ENCODE measurements at regions not wholly inside any gene's neighbourhood (a gene's known extent, or its start where the extent isn't known, plus 50 kb on each side); places are given as distances from the start of the nearest gene placed in this dataset.

GRCh38 chr3:36165509-36166290 lies 214.6 kb upstream of the STAC start:
- H3K4me3 Mint-ChIP-seq: no peak overlapping the region
- WGBS (ENCODE audit: insufficient coverage): no CpG with 5 or more reads among the region's 3 CpGs
- no peaks in the 10 kb centered on the region for H3K4me1 ChIP-seq (ENCODE audit: control insufficient read depth in 1 of 2, extremely low read depth in 1 of 2, insufficient read depth in 2 of 2, low read length in 2 of 2)

GRCh38 chr3:36166477-36166876 lies 213.8 kb upstream of the STAC start:
- Histone ChIP-seq H3K27me3 (replicated peaks in 1 of 2; ENCODE audit: control insufficient read depth in 2 of 2, extremely low read depth in 1 of 2, insufficient read depth in 2 of 2, low read length in 1 of 2) (no peaks in the 10 kb centered on the region), H3K27ac (ENCODE audit: low read length) (no peak overlapping the region), H3K4me3 (ENCODE audit: control insufficient read depth in 1 of 2, extremely low read depth in 1 of 2, low read length in 1 of 2) (no peak overlapping the region), H3K4me1 (ENCODE audit: control insufficient read depth in 1 of 2, extremely low read depth in 1 of 2, insufficient read depth in 2 of 2, low read length in 2 of 2) (no peaks in the 10 kb centered on the region), H3K9me3 (no peaks in the 10 kb centered on the region), H3K36me3 (ENCODE audit: control insufficient read depth in 2 of 2, extremely low read depth in 1 of 2, insufficient read depth in 1 of 2, low read length in 1 of 2) (no peaks in the 10 kb centered on the region)
- ATAC-seq (replicated peaks in 1 of 4) (no peak), DNase-seq (no peak)
- ChIA-PET POLR2A (no interaction called here), CTCF (no interaction called here)
- no peak overlapping the region for H3K4me3 Mint-ChIP-seq
- no peaks in the 10 kb centered on the region for H3K36me3 Mint-ChIP-seq
- H3K9me3 Mint-ChIP-seq: peaks cover 0 to 5% (median 0%) of the 10 kb centered on the region in 3 donors
- no peaks in the 10 kb centered on the region for H3K4me1 Mint-ChIP-seq
- H3K27ac Mint-ChIP-seq: no peak overlapping the region
- no peaks in the 10 kb centered on the region for H3K27me3 Mint-ChIP-seq
- 80% methylated on average over 2 of the region's 3 CpGs for WGBS (ENCODE audit: insufficient coverage)

More at GRCh38 chr3:36165509-36166290, 214.6 kb upstream of the STAC start:
- POLR2A ChIA-PET: no interaction called here
- Mint-ChIP-seq H3K27me3 (no peaks in the 10 kb centered on the region), H3K9me3 (peaks cover 0 to 5% (median 0%) of the 10 kb centered on the region in 3 donors), H3K36me3 (no peaks in the 10 kb centered on the region), H3K27ac (no peak overlapping the region), H3K4me1 (no peaks in the 10 kb centered on the region)
- H3K4me3 ChIP-seq (ENCODE audit: control insufficient read depth in 1 of 2, extremely low read depth in 1 of 2, low read length in 1 of 2): no peak overlapping the region
- CTCF ChIA-PET: no interaction called here
- no peaks in the 10 kb centered on the region for H3K36me3 ChIP-seq (ENCODE audit: control insufficient read depth in 2 of 2, extremely low read depth in 1 of 2, insufficient read depth in 1 of 2, low read length in 1 of 2)
- ATAC-seq (replicated peaks in 1 of 4) (no peak), DNase-seq (no peak)
- no peak overlapping the region for H3K27ac ChIP-seq (ENCODE audit: low read length)
- no peaks in the 10 kb centered on the region for H3K9me3 ChIP-seq
- no peaks in the 10 kb centered on the region for H3K27me3 ChIP-seq (replicated peaks in 1 of 2; ENCODE audit: control insufficient read depth in 2 of 2, extremely low read depth in 1 of 2, insufficient read depth in 2 of 2, low read length in 1 of 2)

GRCh38 chr3:36172699-36173098 lies 207.6 kb upstream of the STAC start:
- ChIA-PET POLR2A (no interaction called here), CTCF (no interaction called here)
- H3K27me3 Mint-ChIP-seq: no peaks in the 10 kb centered on the region
- Histone ChIP-seq H3K27ac (ENCODE audit: low read length) (no peak overlapping the region), H3K36me3 (ENCODE audit: control insufficient read depth in 2 of 2, extremely low read depth in 1 of 2, insufficient read depth in 1 of 2, low read length in 1 of 2) (no peaks in the 10 kb centered on the region), H3K27me3 (replicated peaks in 1 of 2; ENCODE audit: control insufficient read depth in 2 of 2, extremely low read depth in 1 of 2, insufficient read depth in 2 of 2, low read length in 1 of 2) (no peaks in the 10 kb centered on the region), H3K4me1 (ENCODE audit: control insufficient read depth in 1 of 2, extremely low read depth in 1 of 2, insufficient read depth in 2 of 2, low read length in 2 of 2) (no peaks in the 10 kb centered on the region), H3K4me3 (ENCODE audit: control insufficient read depth in 1 of 2, extremely low read depth in 1 of 2, low read length in 1 of 2) (no peak overlapping the region), H3K9me3 (no peaks in the 10 kb centered on the region)
- no peak overlapping the region for H3K27ac Mint-ChIP-seq
- ATAC-seq (replicated peaks in 1 of 4) (no peak), DNase-seq (no peak)
- WGBS (ENCODE audit: insufficient coverage): 81% methylated on average over 2 of the region's 2 CpGs
- H3K4me1 Mint-ChIP-seq: no peaks in the 10 kb centered on the region
- no peaks in the 10 kb centered on the region for H3K36me3 Mint-ChIP-seq
- H3K9me3 Mint-ChIP-seq: no peaks in the 10 kb centered on the region
- H3K4me3 Mint-ChIP-seq: no peak overlapping the region

GRCh38 chr3:36175113-36175812 lies 205.0 kb upstream of the STAC start:
- Histone ChIP-seq H3K36me3 (ENCODE audit: control insufficient read depth in 2 of 2, extremely low read depth in 1 of 2, insufficient read depth in 1 of 2, low read length in 1 of 2) (no peaks in the 10 kb centered on the region), H3K4me1 (ENCODE audit: control insufficient read depth in 1 of 2, extremely low read depth in 1 of 2, insufficient read depth in 2 of 2, low read length in 2 of 2) (no peaks in the 10 kb centered on the region), H3K9me3 (no peaks in the 10 kb centered on the region), H3K27ac (ENCODE audit: low read length) (no peak overlapping the region), H3K4me3 (ENCODE audit: control insufficient read depth in 1 of 2, extremely low read depth in 1 of 2, low read length in 1 of 2) (no peak overlapping the region), H3K27me3 (replicated peaks in 1 of 2; ENCODE audit: control insufficient read depth in 2 of 2, extremely low read depth in 1 of 2, insufficient read depth in 2 of 2, low read length in 1 of 2) (no peaks in the 10 kb centered on the region)
- no peak for ATAC-seq (replicated peaks in 1 of 4)
- ChIA-PET POLR2A (no interaction called here), CTCF (interaction anchor here in 1 of 2 donors (0.5 kb wide), 1 partner anchor 1060 kb away, joined by 3 read pairs; no protein-coding TSS in a partner anchor)
- Mint-ChIP-seq H3K36me3 (no peaks in the 10 kb centered on the region), H3K4me3 (no peak overlapping the region), H3K27me3 (no peaks in the 10 kb centered on the region), H3K4me1 (no peaks in the 10 kb centered on the region), H3K9me3 (no peaks in the 10 kb centered on the region), H3K27ac (no peak overlapping the region)
- no peak for DNase-seq
- 93% methylated on average over 2 of the region's 2 CpGs for WGBS (ENCODE audit: insufficient coverage)

GRCh38 chr3:36175916-36176461 lies 204.3 kb upstream of the STAC start:
- no peaks in the 10 kb centered on the region for H3K36me3 ChIP-seq (ENCODE audit: control insufficient read depth in 2 of 2, extremely low read depth in 1 of 2, insufficient read depth in 1 of 2, low read length in 1 of 2)
- no peaks in the 10 kb centered on the region for H3K9me3 Mint-ChIP-seq
- H3K4me3 ChIP-seq (ENCODE audit: control insufficient read depth in 1 of 2, extremely low read depth in 1 of 2, low read length in 1 of 2): no peak overlapping the region
- H3K9me3 ChIP-seq: no peaks in the 10 kb centered on the region
- H3K4me1 ChIP-seq (ENCODE audit: control insufficient read depth in 1 of 2, extremely low read depth in 1 of 2, insufficient read depth in 2 of 2, low read length in 2 of 2): no peaks in the 10 kb centered on the region
- CTCF ChIA-PET: interaction anchor here in 1 of 2 donors (0.5 kb wide), 1 partner anchor 1061 kb away, joined by 3 read pairs; no protein-coding TSS in a partner anchor
- H3K27me3 Mint-ChIP-seq: no peaks in the 10 kb centered on the region
- H3K27ac ChIP-seq (ENCODE audit: low read length): no peak overlapping the region
- no peaks in the 10 kb centered on the region for H3K4me1 Mint-ChIP-seq
- no peaks in the 10 kb centered on the region for H3K36me3 Mint-ChIP-seq
- no peaks in the 10 kb centered on the region for H3K27me3 ChIP-seq (replicated peaks in 1 of 2; ENCODE audit: control insufficient read depth in 2 of 2, extremely low read depth in 1 of 2, insufficient read depth in 2 of 2, low read length in 1 of 2)
- WGBS (ENCODE audit: insufficient coverage): 80% methylated on average over 1 of the region's 2 CpGs
- no peak for DNase-seq
- POLR2A ChIA-PET: no interaction called here
- H3K27ac Mint-ChIP-seq: no peak overlapping the region
- H3K4me3 Mint-ChIP-seq: no peak overlapping the region
- ATAC-seq (replicated peaks in 1 of 4): no peak

- POLR2A ChIA-PET: interaction anchor here in 1 of 2 donors (0.6 kb wide), 1 partner anchor 85 kb away, joined by 4 read pairs; no protein-coding TSS in a partner anchor
- Mint-ChIP-seq H3K4me3 (no peak overlapping the region), H3K4me1 (no peaks in the 10 kb centered on the region), H3K27me3 (no peaks in the 10 kb centered on the region), H3K27ac (no peak overlapping the region), H3K9me3 (peaks cover 0 to 3% (median 0%) of the 10 kb centered on the region in 3 donors), H3K36me3 (no peaks in the 10 kb centered on the region)
- H3K27me3 ChIP-seq (replicated peaks in 1 of 2; ENCODE audit: control insufficient read depth in 2 of 2, extremely low read depth in 1 of 2, insufficient read depth in 2 of 2, low read length in 1 of 2): no peaks in the 10 kb centered on the region
- no peaks in the 10 kb centered on the region for H3K9me3 ChIP-seq
- no peak overlapping the region for H3K27ac ChIP-seq (ENCODE audit: low read length)
- no peak for ATAC-seq (replicated peaks in 1 of 4)
- H3K4me1 ChIP-seq (ENCODE audit: control insufficient read depth in 1 of 2, extremely low read depth in 1 of 2, insufficient read depth in 2 of 2, low read length in 2 of 2): no peaks in the 10 kb centered on the region
- CTCF ChIA-PET: no interaction called here
- DNase-seq: no peak
- H3K36me3 ChIP-seq (ENCODE audit: control insufficient read depth in 2 of 2, extremely low read depth in 1 of 2, insufficient read depth in 1 of 2, low read length in 1 of 2): no peaks in the 10 kb centered on the region
- WGBS (ENCODE audit: insufficient coverage): no CpG with 5 or more reads among the region's 1 CpG
- H3K4me3 ChIP-seq (ENCODE audit: control insufficient read depth in 1 of 2, extremely low read depth in 1 of 2, low read length in 1 of 2): no peak overlapping the region
Observed at GRCh38 chr3:36178018-36178417, 202.3 kb upstream of the STAC start.
